Stimulated activated CD8-positive, alpha-beta memory T cell treated with anti-CD3 and anti-CD28 coated beads, Interleukin-15, amount 100 ng/mL, for 24 hours (primary cell): ENCODE measurements at regions not wholly inside any gene's neighbourhood (a gene's known extent, or its start where the extent isn't known, plus 50 kb on each side); places are given as distances from the start of the nearest gene placed in this dataset.

Experiments
- DNase-seq: peaks from one replicate; pipeline ENCODE4 v3.0.0-alpha.2; 2020; ENCODE audit warnings: low read depth

DNA sequence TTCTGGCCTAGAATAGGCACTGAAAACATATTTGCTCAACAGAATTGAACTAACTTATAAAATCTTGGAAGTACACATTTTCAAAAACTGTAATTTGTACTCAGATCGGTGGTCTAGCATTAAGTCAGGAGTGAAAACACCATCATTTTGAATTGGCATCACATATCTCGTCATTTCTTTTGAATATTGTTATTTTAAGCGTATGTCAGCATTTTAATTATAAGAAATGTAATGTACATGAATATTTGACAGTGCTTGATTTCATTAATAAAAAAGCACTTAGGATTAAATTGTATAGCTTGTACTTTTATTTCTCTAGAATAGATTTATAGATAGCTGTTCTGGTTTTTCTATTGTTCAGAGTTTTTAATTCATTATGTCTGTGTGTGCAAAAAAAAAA, 892.2 kb downstream of the BCL11B start:
- DNase-seq = no peak

DNA sequence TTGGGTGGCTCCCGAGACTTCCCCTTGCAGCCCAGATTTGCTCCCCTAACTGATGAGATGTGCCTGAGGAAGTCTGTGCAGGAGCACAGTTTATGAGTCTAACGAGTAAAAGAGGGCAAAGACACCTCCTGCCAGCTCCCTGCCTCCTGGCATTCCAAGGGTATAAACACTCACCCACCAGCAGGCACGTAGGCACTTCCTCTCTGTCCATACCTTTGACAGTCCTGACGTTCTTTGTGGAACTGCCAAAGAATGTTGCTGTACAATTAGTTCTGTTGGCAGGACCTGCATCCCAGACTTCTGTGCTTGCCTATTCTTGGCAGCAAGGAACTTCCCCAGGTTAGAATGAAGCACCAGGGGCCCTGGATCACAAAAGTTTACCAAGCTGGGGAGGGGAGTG, 889.3 kb downstream of the BCL11B start:
- no peak for DNase-seq

DNA sequence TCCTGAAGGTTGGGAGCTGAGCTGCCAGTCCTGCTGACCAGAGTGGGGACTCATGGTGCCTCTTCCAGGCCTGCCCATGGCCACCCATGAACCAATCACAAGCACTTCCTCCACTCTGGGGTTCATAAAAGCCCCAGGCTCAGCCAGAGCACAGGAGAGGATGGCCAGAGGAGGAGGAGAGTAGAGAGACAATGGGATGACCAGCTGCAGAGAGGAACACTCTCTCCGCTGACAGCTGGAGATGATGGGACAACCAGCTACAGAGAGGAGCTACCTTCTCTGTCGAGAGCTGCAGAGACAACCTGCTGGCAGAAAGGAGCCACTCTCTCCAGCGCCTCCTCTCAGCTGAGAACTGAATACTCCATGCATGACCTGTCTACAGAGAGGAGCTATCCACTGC, 886.1 kb downstream of the BCL11B start:
- DNase-seq = no peak

DNA sequence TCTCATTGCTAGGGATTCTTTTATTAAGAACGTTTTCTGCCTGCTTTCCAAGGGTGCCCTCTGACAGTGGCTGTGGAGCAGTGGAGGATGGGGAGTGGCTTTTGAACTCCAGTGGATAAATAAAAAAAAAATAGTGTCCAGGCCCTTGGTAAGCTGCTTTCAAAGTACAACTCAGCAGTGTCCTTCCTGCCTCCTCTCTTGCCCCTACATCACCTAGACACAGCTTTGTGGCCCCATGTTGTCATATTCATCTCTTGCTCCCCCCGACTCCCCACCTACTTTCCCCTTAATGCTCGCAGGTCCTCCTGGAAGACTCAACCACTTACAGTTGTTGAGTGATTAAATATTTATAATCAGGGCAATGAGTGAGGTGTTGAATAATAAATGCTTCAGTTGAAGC, 880.9 kb downstream of the BCL11B start:
- DNase-seq = no peak

DNA sequence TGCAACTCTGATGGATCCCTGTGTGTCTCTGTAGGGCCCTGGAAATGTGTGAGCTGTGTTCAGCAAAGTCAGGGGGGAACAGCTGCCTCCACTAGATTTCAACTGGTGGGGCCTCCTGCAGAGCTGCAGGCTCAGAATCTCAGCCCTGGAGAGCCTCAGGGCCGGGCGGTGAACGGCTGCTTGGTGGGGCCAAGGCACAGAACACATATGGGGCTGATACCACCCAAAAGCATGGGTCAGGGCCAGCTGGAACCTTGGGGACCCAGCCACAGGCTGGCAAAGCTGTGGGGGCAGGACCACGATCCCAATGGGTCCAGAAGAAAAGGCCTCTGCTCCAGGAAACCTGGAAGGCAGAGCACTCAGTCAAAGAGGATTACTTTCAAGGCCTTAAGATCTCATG, 878.5 kb downstream of the BCL11B start:
- DNase-seq = no peak

DNA sequence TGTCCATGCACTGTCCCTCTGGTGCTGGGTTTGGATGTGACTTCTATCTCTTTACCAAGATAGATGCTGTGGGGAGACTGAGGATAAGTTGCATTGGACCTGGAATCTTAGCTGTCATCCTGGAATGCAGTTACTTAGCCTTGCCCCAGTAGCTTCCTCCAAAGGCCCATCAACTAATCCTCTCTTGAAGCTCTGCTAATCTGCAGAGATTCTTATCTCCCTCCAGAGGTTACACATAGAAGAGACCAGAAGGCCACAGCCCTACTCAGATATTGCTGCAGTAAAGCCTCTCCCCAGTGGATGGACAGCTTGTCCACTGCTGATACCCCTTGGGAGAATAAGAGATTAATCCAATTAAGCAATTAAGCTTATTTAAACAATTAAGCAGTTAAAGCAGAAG, 867.2 kb downstream of the BCL11B start:
- DNase-seq = no peak

GRCh38 chr14:98408024-98408555, 863.9 kb downstream of the BCL11B start:
- no peak for DNase-seq

DNA sequence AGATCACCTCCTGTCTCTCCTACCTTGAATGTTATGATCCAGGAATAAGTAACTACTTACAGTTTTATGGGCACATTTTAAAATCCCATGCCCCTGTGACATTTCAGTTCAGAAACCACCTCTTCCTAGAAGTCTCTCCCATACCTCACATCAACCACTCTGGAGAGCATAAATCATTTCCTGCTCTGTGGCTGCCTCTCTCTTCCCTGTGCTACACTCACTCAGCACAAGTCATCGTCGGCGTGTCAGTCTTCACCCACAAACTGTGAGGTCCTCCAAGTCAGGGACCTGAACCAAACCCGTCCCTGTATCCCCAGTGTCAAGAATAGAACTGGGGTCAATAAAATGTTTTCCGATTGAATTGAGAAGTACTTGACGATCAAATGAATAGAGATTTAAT, 863.3 kb downstream of the BCL11B start:
- no peak for DNase-seq

- no peak for DNase-seq
These were observed 860.8 kb downstream of the BCL11B start for GRCh38 chr14:98411154-98411553.

GRCh38 chr14:98412431-98412830, 859.6 kb downstream of the BCL11B start:
- no peak for DNase-seq

- DNase-seq = no peak
These were observed 856.2 kb downstream of the BCL11B start for GRCh38 chr14:98415766-98416165.

- no peak for DNase-seq
These were observed 855.0 kb downstream of the BCL11B start for GRCh38 chr14:98417001-98417400.

GRCh38 chr14:98428483-98428994, 843.5 kb downstream of the BCL11B start:
- DNase-seq = no peak

- no peak for DNase-seq
These were observed 838.6 kb downstream of the BCL11B start for GRCh38 chr14:98433436-98433835.

GRCh38 chr14:98437113-98437512, 834.9 kb downstream of the BCL11B start:
- DNase-seq = no peak

DNA sequence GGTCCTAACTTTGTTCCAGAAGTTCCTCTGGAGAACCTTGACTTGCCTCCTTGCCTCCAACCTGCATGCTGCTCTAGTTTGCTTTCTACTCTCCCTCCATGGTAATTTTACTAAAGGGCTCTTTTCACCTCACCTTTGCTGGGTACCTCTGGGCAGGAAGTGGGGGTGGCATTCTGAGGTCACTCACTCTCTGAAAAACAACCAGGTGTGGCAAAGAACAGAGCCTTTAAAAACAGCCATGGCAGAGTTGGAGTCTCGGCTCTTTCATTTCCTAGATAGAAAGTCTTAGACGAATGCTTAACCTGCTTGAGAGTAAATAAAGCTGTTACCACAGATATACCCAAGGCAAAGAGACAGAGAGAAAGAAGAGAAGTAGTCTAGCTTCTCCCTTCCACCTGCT, 827.9 kb downstream of the BCL11B start:
- no peak for DNase-seq

- DNase-seq = no peak
These were observed 826.3 kb downstream of the BCL11B start for GRCh38 chr14:98445718-98446117.

DNA sequence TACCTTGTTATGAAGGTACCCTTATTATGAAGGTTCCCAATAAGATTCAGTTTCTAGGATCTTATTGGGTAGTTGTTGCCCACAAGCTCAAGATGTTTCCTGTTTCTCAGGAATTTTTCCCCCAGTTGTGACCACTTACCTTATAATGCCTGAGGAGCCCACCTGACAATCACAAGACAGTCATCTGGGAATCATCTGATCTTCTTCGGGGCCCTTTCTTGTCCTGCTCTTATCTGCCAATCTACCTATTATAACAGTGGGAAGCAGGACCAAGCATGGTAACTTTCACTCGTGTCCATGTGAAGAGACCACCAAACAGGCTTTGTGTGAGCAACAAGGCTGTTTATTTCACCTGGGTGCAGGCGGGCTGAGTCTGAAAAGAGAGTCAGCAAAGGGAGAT, 825.5 kb downstream of the BCL11B start:
- DNase-seq = no peak

- DNase-seq = no peak
These were observed 815.8 kb downstream of the BCL11B start for GRCh38 chr14:98456231-98456630.

DNA sequence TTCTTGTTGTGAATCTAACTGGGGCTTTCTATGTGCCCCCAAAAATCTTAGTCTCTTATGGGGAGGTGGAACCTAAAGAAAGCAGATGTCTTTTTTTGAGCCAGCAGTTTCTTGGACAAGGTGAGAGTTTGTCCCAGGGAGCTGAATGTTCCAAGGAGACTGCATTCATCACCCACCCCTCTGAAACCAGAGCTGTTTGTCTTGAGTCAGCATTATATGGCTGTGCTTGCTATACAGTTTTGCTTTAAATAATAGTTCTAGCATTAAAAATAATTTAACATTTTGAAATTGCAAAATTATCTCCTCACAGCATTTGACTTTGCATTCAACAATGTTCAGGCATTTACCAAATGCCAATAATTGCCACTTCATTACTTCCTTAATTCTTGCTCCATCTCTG, 813.3 kb downstream of the BCL11B start:
- no peak for DNase-seq

- no peak for DNase-seq
These were observed 809.1 kb downstream of the BCL11B start for GRCh38 chr14:98462908-98463307.

DNA sequence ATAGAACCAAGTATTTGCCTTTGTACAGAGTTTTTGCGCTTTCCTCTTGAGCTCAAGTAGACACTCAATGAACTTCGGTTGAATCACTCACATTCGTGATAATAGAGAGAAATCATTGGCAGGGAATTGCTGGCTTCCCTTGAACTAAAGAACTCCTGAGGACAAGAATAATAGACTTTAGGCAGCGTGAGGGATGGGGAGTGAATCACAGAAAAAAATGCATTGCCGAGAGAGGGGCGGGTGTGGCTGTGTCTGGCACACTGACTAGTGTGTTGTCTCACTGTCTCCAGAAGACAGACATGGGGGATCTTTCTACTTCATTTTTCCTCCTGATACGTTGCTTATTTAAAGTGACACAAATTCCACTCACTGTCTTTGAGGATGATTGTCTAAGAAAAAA, 805.2 kb downstream of the BCL11B start:
- no peak for DNase-seq

DNA sequence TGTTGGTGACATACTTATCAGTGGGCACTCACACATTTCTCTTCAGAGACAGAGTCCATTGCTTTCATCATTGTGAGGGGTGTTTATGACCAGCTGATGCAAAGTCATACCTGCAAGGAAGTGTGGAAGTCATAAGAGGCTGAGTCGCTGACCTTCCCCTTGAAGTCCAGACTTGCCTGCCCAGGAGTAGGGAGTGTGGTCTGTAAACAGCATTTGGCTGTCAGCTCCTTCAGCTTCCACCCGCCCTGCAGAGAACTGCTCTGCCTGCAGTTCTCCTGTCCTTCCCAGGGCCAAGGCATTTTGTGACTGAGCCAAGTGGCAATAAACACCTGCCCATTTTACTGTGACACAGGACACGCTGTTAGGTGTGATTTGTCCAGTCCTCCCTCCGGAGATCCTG, 801.3 kb downstream of the BCL11B start:
- no peak for DNase-seq

- DNase-seq = no peak
These were observed 797.1 kb downstream of the BCL11B start for GRCh38 chr14:98474900-98475299.

DNA sequence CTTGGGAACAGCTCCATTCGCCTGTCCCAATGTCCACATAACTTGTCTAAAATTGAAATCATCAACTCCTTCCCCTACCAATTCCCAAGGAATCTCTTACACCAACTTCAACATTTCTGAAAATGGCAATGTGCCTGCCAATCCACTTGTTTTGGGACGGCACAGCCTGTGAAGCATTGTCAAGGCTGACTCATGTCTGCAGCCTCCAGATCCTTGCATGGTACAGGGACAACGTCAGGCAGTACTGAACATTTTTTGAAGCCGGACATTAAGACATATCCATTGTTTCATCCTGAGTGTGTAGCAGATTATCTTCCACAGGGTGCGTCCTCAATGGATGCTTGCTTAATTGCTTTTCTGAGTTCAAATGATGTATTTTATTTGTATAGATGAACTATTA, 794.1 kb downstream of the BCL11B start:
- no peak for DNase-seq
